IPS-15b (cell line): ENCODE measurements at regions not wholly inside any gene's neighbourhood (a gene's known extent, or its start where the extent isn't known, plus 50 kb on each side); places are given as distances from the start of the nearest gene placed in this dataset.
A peak's percentile ranks its signal among the peaks of the same experiment; 100 is the strongest.

Source experiments
- H3K27me3 ChIP-seq: one replicate; pipeline ENCODE4 v1.6.1; 2013; ENCODE audit warnings: low read length; ENCODE audit not compliant: control insufficient read depth, insufficient read depth
- H3K36me3 ChIP-seq: one replicate; pipeline ENCODE4 v1.6.1; 2013; ENCODE audit warnings: low read length; ENCODE audit not compliant: control insufficient read depth, insufficient read depth
- H3K4me1 ChIP-seq: one replicate; pipeline ENCODE4 v1.6.1; 2013; ENCODE audit warnings: mild to moderate bottlenecking, low read length; ENCODE audit not compliant: control insufficient read depth, insufficient read depth
- H3K4me3 ChIP-seq: one replicate; pipeline ENCODE4 v1.5.1; 2013; ENCODE audit warnings: low read depth, low read length
- H3K9ac ChIP-seq: one replicate; pipeline ENCODE4 v1.6.1; 2013; ENCODE audit warnings: low read depth, mild to moderate bottlenecking, low read length
- H3K9me3 ChIP-seq: one replicate; pipeline ENCODE4 v1.6.1; 2013; ENCODE audit warnings: mild to moderate bottlenecking, low read length; ENCODE audit not compliant: control insufficient read depth, insufficient read depth

DNA sequence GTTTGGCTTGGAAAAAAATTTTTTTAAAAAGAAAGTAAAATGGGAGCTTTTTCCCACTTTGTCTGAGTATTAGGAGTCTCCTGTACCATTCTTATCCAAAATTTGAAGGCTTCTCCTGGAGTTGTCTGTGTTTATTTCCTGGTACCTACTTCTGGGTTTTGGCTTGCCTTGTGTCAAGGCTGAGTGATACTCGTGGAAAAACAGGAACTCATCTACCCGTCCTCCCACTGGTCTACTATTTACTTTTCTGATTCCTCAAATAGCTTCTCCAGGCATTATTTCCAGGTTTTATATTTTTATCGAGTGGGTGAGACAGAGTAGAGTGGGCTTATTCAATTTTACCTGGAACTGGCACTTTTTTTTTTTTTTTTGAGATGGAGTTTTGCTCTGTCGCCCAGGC, 99.4 kb downstream of the RMI1 start:
- Histone ChIP-seq H3K4me3 (no peak overlapping the region), H3K36me3 (no peaks in the 10 kb centered on the region), H3K9ac (no peak overlapping the region), H3K27me3 (no peaks in the 10 kb centered on the region), H3K9me3 (no peaks in the 10 kb centered on the region), H3K4me1 (peaks cover 4% of the 10 kb centered on the region)

DNA sequence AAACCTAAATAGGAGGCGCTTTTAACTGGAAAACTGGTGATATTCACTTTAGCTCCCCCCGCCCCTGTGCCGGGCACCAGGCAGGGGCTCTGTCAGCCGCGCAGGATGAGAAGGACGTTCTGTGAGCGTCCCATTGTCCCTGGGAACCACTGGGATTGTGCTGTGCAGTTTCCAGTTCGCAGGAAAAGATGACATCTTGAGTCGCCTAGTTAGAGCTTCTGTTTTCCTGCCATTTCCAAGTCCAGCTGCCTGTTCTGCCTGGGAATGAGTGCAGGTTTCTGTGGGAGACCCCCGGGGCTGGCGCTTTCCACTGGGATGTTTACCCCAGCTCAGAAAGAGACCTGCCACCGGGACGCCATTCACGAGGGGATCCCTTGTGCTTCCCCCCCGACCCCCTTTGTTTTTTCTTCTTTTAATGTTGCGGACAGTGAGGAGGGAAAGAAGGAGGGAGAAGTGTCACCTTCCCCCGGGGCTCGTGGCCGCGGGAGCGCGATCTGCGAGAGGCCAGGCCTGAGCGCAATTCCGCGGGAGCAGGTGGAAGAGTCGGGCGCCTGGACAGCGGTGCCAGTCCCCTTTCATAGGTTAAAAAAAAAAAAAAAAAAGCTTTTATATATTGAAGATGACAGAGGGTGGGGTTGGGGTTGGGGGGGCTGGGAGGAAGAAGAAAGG, 121.5 kb downstream of the RMI1 start:
- Histone ChIP-seq H3K9ac (no peak overlapping the region), H3K27me3 (peaks cover 37% of the 10 kb centered on the region), H3K36me3 (no peaks in the 10 kb centered on the region), H3K4me1 (no peaks in the 10 kb centered on the region), H3K9me3 (no peaks in the 10 kb centered on the region), H3K4me3 (peak overlapping the region; percentile 45)

DNA sequence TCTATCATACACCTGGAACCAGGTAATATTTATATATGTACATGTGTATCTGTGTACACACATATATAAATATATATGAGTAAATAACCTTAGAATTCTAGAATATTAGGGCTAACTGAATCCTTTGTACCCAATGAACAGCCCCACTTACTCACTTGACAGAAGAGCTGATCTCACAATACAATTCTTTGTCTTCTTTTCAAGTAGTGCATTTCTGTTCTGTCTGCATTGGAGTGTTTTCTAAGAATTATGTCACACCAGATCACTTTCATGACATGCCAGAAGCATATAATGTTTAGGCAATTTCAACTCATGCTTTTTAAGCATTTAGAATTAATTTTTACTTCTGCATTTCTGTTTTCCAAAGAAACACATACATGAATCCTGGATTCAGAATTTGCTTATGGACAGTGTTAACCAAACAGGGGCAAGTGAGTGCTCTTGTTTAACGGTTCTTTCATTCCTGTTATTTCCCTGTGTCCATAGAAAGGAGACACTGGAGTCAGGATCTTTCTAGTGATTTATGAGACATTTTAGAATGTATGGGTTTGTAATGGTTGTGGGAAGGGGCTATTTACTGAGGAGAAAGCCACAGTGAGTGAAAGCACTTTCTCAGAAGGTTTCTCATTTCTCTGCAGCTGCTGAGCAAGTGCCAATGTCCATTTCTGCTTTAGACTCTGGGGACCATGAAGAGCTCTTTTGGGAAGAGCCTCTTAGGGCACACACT, 123.2 kb downstream of the RMI1 start:
- no peaks in the 10 kb centered on the region for H3K36me3 ChIP-seq
- peaks cover 45% of the 10 kb centered on the region for H3K27me3 ChIP-seq
- H3K9me3 ChIP-seq, result no peaks in the 10 kb centered on the region
- no peak overlapping the region for H3K9ac ChIP-seq
- H3K4me1 ChIP-seq, result no peaks in the 10 kb centered on the region
- H3K4me3 ChIP-seq, result no peak overlapping the region

DNA sequence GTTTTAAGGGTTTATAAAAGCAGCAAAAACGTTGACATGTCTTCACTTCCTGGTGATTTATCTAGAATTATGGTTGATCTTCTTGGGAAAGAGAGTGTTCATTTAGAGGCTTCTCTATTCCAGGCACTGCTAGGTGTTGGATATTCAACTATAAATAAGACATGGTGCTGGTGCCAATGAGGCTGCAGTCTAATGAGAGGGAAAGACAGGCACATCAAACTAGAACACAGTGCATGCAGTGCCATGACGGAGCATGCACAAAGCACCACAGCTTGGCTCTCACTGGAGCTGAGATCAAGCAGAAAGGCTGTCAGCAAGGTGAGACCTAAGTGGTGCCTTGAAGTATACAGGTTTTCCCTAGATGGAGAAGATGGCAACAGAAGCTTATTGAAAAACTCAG, 126.5 kb downstream of the RMI1 start:
- H3K27me3 ChIP-seq, result peaks cover 27% of the 10 kb centered on the region
- H3K9ac ChIP-seq, result no peak overlapping the region
- H3K4me1 ChIP-seq, result no peaks in the 10 kb centered on the region
- no peak overlapping the region for H3K4me3 ChIP-seq
- H3K36me3 ChIP-seq, result no peaks in the 10 kb centered on the region
- H3K9me3 ChIP-seq, result no peaks in the 10 kb centered on the region

DNA sequence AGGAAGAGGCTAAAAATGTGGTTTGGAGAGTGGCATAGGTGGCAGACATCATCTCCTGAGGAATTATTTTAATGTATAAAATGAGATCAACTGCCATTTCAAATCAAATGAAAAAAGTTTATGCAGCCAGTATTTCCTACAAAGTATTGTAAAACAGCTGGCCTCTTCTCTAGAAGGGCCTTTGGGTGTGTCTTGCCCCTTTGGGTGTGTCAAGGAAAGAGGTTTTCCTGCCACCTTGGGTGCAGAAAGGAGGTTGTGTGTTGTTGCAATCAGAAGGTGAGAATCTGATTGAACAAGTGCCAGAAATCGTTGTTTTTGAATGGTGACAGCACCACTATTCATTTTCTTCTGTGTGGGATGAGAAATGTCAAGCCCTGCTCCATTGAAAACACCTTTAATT, 127.4 kb downstream of the RMI1 start:
- Histone ChIP-seq H3K9ac (no peak overlapping the region), H3K27me3 (peaks cover 20% of the 10 kb centered on the region), H3K4me1 (no peaks in the 10 kb centered on the region), H3K4me3 (no peak overlapping the region), H3K9me3 (no peaks in the 10 kb centered on the region), H3K36me3 (no peaks in the 10 kb centered on the region)

DNA sequence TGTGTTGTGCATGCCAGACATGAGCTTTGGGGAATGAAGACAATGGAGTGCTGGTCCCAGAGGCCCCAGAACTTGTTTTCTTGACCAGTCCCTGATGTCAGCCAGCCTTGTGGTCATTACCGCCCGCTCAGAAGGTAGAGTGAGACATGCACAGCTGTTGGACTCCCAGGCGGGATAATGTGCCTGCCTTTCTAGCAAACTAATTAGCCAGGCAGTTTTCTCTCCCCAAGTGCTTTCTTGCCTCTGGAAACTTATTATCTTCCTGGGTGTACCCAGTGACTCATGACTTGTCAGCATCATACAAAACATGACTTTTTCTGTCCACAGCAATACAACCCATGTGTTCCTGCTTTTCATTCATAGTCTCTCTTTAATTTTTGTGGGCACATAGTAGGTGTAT, 131.1 kb downstream of the RMI1 start:
- Histone ChIP-seq H3K27me3 (peaks cover 10% of the 10 kb centered on the region), H3K9ac (no peak overlapping the region), H3K4me1 (no peaks in the 10 kb centered on the region), H3K4me3 (no peak overlapping the region), H3K36me3 (no peaks in the 10 kb centered on the region), H3K9me3 (no peaks in the 10 kb centered on the region)

DNA sequence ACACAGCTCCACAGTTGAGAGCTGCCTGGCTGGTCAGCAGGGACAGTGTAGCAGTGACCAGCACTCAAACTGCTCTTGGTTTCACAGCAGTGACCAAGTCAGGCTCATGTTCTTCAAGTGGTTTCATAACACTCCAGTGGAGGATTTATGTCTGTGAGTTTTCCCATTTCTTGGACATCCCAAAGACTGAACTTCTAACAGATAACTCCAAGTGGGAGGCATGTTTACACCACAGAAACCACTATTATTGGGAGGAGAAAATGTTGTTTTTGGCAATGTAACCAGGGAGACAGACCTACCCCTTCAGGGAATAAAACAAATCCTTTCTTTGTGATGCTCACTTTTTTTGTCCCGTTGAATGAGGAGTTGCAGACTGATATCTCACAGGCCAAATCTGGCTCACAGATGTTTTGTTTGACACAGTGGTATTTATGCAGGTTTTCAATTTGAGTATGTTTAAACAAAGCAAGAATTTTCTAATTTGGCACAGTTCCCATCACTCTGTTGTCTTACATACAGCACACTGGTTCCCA, 141.5 kb downstream of the RMI1 start:
- H3K9me3 ChIP-seq, result no peaks in the 10 kb centered on the region
- H3K4me3 ChIP-seq, result no peak overlapping the region
- no peaks in the 10 kb centered on the region for H3K36me3 ChIP-seq
- H3K9ac ChIP-seq, result no peak overlapping the region
- H3K4me1 ChIP-seq, result no peaks in the 10 kb centered on the region
- no peaks in the 10 kb centered on the region for H3K27me3 ChIP-seq

DNA sequence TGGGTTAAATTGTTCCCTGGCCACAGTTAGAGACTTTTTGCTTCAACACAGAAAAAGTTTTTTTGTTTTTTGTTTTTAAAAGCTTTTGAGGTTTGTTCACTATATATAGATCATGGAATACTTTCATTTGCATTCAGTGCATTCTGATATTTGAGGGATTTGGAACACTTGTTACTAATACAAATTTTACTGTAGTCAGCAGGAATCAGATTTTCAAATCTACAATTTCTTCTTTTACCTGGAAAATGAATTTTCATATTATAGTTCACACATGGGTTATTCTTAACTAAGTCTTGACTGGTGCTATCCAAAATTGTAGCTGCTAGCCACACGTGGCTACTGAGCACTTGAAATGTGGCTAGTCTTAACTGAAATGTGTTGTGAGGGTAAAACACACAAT, 142.0 kb downstream of the RMI1 start:
- Histone ChIP-seq H3K4me3 (no peak overlapping the region), H3K36me3 (no peaks in the 10 kb centered on the region), H3K4me1 (no peaks in the 10 kb centered on the region), H3K27me3 (no peaks in the 10 kb centered on the region), H3K9ac (no peak overlapping the region), H3K9me3 (no peaks in the 10 kb centered on the region)

DNA sequence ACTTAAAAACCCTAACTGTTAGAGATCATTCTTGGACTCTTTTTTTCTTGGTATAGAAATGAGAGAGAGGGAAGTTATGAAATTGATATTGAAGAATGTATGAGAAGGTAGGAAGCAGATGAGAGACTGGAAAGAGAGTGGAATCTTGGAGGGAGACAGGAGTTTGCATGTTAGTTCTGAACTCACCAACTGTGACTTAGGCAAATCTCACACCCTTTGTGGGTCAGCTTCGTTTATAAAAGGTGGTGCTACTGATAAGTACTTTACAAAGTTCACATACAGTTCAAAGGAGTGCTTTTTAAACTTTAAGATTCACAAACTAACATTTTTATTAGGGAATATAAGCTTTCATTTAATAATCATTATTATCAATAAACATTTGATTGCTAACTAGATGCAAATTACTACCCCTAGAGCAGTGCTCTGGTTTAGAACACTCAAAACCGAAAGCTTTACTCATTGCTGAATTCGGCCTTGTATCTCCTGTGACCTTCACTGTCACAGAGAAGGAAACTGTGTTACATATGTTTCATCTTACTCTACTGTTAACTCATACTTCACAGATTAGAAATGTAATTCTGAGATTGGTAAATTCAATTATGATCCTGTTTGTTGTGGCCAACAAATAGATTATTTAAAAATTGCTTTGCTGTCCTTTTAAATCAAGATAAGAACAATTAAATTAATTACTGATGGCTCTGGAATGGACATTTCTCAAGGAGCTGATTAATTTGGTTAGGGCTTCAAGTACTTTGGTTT, 143.2 kb downstream of the RMI1 start:
- Histone ChIP-seq H3K36me3 (no peaks in the 10 kb centered on the region), H3K9me3 (no peaks in the 10 kb centered on the region), H3K9ac (no peak overlapping the region), H3K4me1 (no peaks in the 10 kb centered on the region), H3K27me3 (no peaks in the 10 kb centered on the region), H3K4me3 (no peak overlapping the region)

DNA sequence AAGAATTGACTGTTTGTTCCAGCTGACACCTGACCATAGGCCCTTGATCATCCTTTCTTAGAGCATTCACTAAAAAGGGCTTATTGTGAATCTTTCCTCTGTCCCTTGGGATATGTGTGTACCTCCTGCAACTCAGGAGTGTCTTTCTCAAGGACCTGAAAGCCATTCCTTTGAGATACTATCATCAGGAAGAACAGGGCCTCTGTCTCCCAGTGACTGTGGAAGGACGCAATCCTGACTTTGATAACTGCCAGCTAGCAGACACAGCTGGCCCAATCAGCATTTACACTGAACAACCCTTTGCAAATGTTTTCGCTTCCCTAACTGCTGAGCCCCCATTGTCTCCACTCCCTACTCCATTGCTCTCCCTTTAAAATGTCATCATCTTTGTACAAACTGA, 144.4 kb downstream of the RMI1 start:
- no peak overlapping the region for H3K4me3 ChIP-seq
- no peaks in the 10 kb centered on the region for H3K27me3 ChIP-seq
- no peaks in the 10 kb centered on the region for H3K36me3 ChIP-seq
- H3K9ac ChIP-seq, result no peak overlapping the region
- H3K4me1 ChIP-seq, result no peaks in the 10 kb centered on the region
- no peaks in the 10 kb centered on the region for H3K9me3 ChIP-seq

DNA sequence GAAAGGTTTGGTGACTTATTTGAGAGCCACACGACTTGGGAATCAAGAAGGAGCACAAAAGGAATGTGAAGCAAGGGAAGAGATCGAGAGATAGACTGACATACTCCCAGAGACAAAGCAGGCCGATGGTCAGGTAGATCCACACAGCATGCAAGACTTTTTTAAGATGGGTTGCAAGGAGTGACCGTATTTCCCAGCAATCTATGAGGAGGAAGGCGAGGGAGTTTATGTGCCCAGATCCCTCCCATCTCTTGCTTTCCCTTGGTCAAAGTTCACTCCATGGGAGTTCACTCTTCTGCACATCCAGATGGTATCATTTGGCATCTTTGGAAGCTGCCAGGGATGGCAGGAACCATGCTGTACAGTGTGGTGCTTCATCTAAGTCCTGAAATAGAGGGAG, 148.9 kb downstream of the RMI1 start:
- Histone ChIP-seq H3K9ac (no peak overlapping the region), H3K36me3 (no peaks in the 10 kb centered on the region), H3K4me3 (no peak overlapping the region), H3K4me1 (no peaks in the 10 kb centered on the region), H3K27me3 (no peaks in the 10 kb centered on the region), H3K9me3 (no peaks in the 10 kb centered on the region)
